Fibroblast of pulmonary artery (primary cell): ENCODE measurements at regions not wholly inside any gene's neighbourhood (a gene's known extent, or its start where the extent isn't known, plus 50 kb on each side); places are given as distances from the start of the nearest gene placed in this dataset.

Source experiments
- DNase-seq: peaks from one replicate; pipeline ENCODE4 v3.0.0-alpha.2; 2010; ENCODE audit warnings: low read depth
- H3K4me3 ChIP-seq: replicated peaks from 2 replicates; pipeline ENCODE4 v1.5.1; 2011; ENCODE audit warnings: low read depth, mild to moderate bottlenecking, control low read depth, low read length, moderate library complexity
- TF ChIP-seq, protein P1 (sequence below): IDR thresholded peaks from 2 replicates; pipeline ENCODE4 v1.5.1; 2011; ENCODE audit warnings: mild to moderate bottlenecking, control low read depth, low read length, inconsistent platforms; ENCODE audit errors: missing control alignments

GRCh38 chr12:63224396-63224795 is 73.4 kb upstream of the AVPR1A start:
- DNase-seq, result no peak
- TF ChIP-seq, protein P1, sequence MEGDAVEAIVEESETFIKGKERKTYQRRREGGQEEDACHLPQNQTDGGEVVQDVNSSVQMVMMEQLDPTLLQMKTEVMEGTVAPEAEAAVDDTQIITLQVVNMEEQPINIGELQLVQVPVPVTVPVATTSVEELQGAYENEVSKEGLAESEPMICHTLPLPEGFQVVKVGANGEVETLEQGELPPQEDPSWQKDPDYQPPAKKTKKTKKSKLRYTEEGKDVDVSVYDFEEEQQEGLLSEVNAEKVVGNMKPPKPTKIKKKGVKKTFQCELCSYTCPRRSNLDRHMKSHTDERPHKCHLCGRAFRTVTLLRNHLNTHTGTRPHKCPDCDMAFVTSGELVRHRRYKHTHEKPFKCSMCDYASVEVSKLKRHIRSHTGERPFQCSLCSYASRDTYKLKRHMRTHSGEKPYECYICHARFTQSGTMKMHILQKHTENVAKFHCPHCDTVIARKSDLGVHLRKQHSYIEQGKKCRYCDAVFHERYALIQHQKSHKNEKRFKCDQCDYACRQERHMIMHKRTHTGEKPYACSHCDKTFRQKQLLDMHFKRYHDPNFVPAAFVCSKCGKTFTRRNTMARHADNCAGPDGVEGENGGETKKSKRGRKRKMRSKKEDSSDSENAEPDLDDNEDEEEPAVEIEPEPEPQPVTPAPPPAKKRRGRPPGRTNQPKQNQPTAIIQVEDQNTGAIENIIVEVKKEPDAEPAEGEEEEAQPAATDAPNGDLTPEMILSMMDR, result no peak
- no peak overlapping the region for H3K4me3 ChIP-seq

GRCh38 chr12:63223128-63223527 is 72.1 kb upstream of the AVPR1A start:
- TF ChIP-seq, protein P1, result no peak
- DNase-seq, result no peak

GRCh38 chr12:63222582-63222981 is 71.6 kb upstream of the AVPR1A start:
- TF ChIP-seq, protein P1, result no peak
- no peak for DNase-seq
- H3K4me3 ChIP-seq, result no peak overlapping the region

More at GRCh38 chr12:63223128-63223527, 72.1 kb upstream of the AVPR1A start:
- H3K4me3 ChIP-seq, result no peak overlapping the region

GRCh38 chr12:63220921-63221320 is 69.9 kb upstream of the AVPR1A start:
- no peak for DNase-seq
- TF ChIP-seq, protein P1, result no peak
- no peak overlapping the region for H3K4me3 ChIP-seq

DNA sequence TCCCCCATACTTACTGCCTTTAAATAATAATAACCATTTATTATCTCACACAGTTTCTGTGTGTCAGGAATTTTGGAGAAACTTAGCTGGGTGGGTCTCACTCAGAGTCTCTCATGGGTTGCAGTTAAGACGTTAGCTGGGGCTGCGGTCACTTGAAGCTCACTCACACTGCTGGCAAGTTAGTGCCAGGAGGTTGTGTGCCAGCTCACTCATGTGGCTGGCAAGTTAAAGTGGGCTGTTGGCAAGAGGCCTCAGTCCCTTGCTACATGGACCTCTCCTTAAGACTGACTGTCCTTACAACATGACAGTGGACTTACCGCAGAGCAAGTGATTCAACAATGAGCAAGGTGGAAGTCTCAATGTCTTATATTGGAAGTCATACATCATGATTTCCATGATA is 61.3 kb upstream of the AVPR1A start:
- no peak for DNase-seq
- no peak overlapping the region for H3K4me3 ChIP-seq
- TF ChIP-seq, protein P1, result no peak

- H3K4me3 ChIP-seq, result no peak overlapping the region
- DNase-seq, result no peak
- TF ChIP-seq, protein P1, result no peak
Measured at GRCh38 chr12:63208956-63209355, 58.0 kb upstream of the AVPR1A start.

GRCh38 chr12:63206909-63207308 is 55.9 kb upstream of the AVPR1A start:
- TF ChIP-seq, protein P1, result no peak
- no peak overlapping the region for H3K4me3 ChIP-seq
- DNase-seq, result no peak
